K562 (cell line): ENCODE measurements at regions not wholly inside any gene's neighbourhood (a gene's known extent, or its start where the extent isn't known, plus 50 kb on each side); places are given as distances from the start of the nearest gene placed in this dataset.

ENCODE experiments used
- ATAC-seq: fragments of 200-7000 bp; cut with Tn5 transposase; 3 replicates; pipeline ENCODE4 v1.9.1; 2020; ENCODE audit warnings: moderate library complexity
- BruUV-seq: library from RNA; stranded (reverse); fragments of 400-500 nt; replicated peaks from 2 replicates; lab custom pipeline; 2021; lab: Mats Ljungman, UMichigan
- CTCF ChIA-PET: fragments of 300-600 bp; formaldehyde crosslinking; extraction: SDS; loops from one replicate; lab custom pipeline; 2021; ENCODE audit warnings: low intra/inter-chr PET ratio; lab: Yijun Ruan, JAX
- POLR2A ChIA-PET: fragments of 300-600, 350-650 bp; sonication (Branson Sonifier 250); formaldehyde crosslinking; extraction: SDS; loops from one replicate; lab custom pipeline; 2021; ENCODE audit warnings: antibody characterized with exemption, inconsistent platforms; lab: Yijun Ruan, JAX
- DNase-seq, 4 experiments: peaks; one replicate each; pipeline versions ENCODE4 v3.0.0 to v3.0.0-alpha.2; 2011 to 2018; ENCODE audit warnings: low spot score in 3 of 4, mixed read lengths in 3 of 4; ENCODE audit errors: extremely low read depth in 1 of 4
- FAIRE-seq: peaks from 2 replicates; lab custom pipeline; 2011; peaks lifted over from hg19 to GRCh38; lab: Jason Lieb, UNC
- H2AFZ ChIP-seq: 2 replicates; pipeline ENCODE4 v1.6.0; 2011; ENCODE audit warnings: low read depth, low read length, control low read depth, inconsistent platforms
- H3K27ac ChIP-seq: fragments of 200-600 bp; 3 replicates; pipeline ENCODE4 v1.8.0; 2011; ENCODE audit warnings: low read depth, mild to moderate bottlenecking, control low read depth, inconsistent platforms, low read length, moderate library complexity, mixed read lengths; ENCODE audit errors: extremely low read depth
- H3K27me3 ChIP-seq, 2 experiments: fragments of 300-600 bp in 1 of 2; 2 replicates in 1 of 2; 3 replicates in 1 of 2; pipeline versions ENCODE4 v1.6.0 to v1.8.0; 2011; ENCODE audit warnings: inconsistent platforms in 2 of 2, low read length in 2 of 2, mild to moderate bottlenecking in 1 of 2, mixed read lengths in 1 of 2, moderate library complexity in 1 of 2; ENCODE audit not compliant: control insufficient read depth in 2 of 2, insufficient read depth in 2 of 2
- H3K36me3 ChIP-seq: fragments of 300-600 bp; 3 replicates; pipeline ENCODE4 v1.8.0; 2011; ENCODE audit warnings: mild to moderate bottlenecking, low read length, inconsistent platforms; ENCODE audit not compliant: control insufficient read depth, insufficient read depth
- H3K4me1 ChIP-seq, 2 experiments: fragments of 200-600 bp in 1 of 2; replicated peaks in 1 of 2; 2 replicates in 1 of 2; 3 replicates in 1 of 2; pipeline versions ENCODE4 v1.5.1 to v1.8.0; 2011; ENCODE audit warnings: inconsistent platforms in 2 of 2, low read length in 2 of 2, mild to moderate bottlenecking in 1 of 2, mixed read lengths in 1 of 2, moderate library complexity in 1 of 2; ENCODE audit not compliant: control insufficient read depth in 2 of 2, insufficient read depth in 2 of 2
- H3K4me2 ChIP-seq: 2 replicates; pipeline ENCODE4 v1.6.1; 2011; ENCODE audit warnings: low read length, control low read depth, inconsistent platforms, mixed read lengths; ENCODE audit not compliant: insufficient read depth
- H3K4me3 ChIP-seq: fragments of 200-600 bp; sonication (generic), shearing (Covaris generic); 2 replicates; pipeline ENCODE4 v1.5.1; 2016; ENCODE audit warnings: control low read depth, inconsistent platforms
- H3K79me2 ChIP-seq: fragments of 200-600 bp; 3 replicates; pipeline ENCODE4 v1.8.0; 2011; ENCODE audit warnings: low read length, inconsistent platforms; ENCODE audit not compliant: control insufficient read depth, insufficient read depth
- H3K9ac ChIP-seq, 2 experiments: 2 replicates each; pipeline versions ENCODE4 v1.6.0 to v1.6.1; 2011; ENCODE audit warnings: low read depth in 2 of 2, low read length in 2 of 2, control low read depth in 1 of 2, inconsistent platforms in 1 of 2, mild to moderate bottlenecking in 1 of 2, mixed read lengths in 1 of 2; ENCODE audit not compliant: insufficient read depth in 1 of 2
- H3K9me1 ChIP-seq: one replicate; pipeline ENCODE4 v1.6.0; 2011; ENCODE audit warnings: inconsistent platforms, mild to moderate bottlenecking, low read length, moderate library complexity; ENCODE audit not compliant: control insufficient read depth, insufficient read depth
- H3K9me3 ChIP-seq: replicated peaks from 2 replicates; pipeline ENCODE4 v1.5.1; 2011; ENCODE audit warnings: low read depth, low read length, inconsistent platforms; ENCODE audit not compliant: control insufficient read depth, insufficient read depth
- H4K20me1 ChIP-seq: replicated peaks from 2 replicates; pipeline ENCODE4 v1.6.1; 2011; ENCODE audit warnings: low read length, inconsistent platforms, mixed read lengths; ENCODE audit not compliant: control insufficient read depth, insufficient read depth
- ARID4B ChIP-seq: sonication (generic); formaldehyde crosslinking; IDR thresholded peaks from 2 replicates; pipeline ENCODE4 v1.8.0; 2022; ENCODE audit warnings: mild to moderate bottlenecking, missing genetic modification reagents
- CC2D1A ChIP-seq: fragments of 450-650 bp; IDR thresholded peaks from 2 replicates; pipeline ENCODE4 v1.6.1; 2017; ENCODE audit warnings: mild to moderate bottlenecking
- DPF2 ChIP-seq: fragments of 450-650 bp; IDR thresholded peaks from 2 replicates; pipeline ENCODE4 v1.6.1; 2016
- ETV6 ChIP-seq, 3 experiments: fragments of 150-350 bp in 1 of 3; sonication (generic) in 1 of 3; formaldehyde crosslinking in 1 of 3; IDR thresholded peaks; 2 replicates each; pipeline versions ENCODE4 v1.6.1 to v1.8.0; 2014 to 2022; ENCODE audit warnings: borderline replicate concordance in 2 of 3, low read depth in 2 of 3, antibody characterized with exemption in 1 of 3, low read length in 1 of 3, mild to moderate bottlenecking in 1 of 3, missing genetic modification reagents in 1 of 3
- MYNN ChIP-seq, 2 experiments: sonication (generic); formaldehyde crosslinking in 1 of 2; IDR thresholded peaks; 2 replicates each; pipeline versions ENCODE4 v1.5.0 to v1.6.1; 2016 to 2020; ENCODE audit warnings: antibody characterized with exemption in 1 of 2, missing genetic modification reagents in 1 of 2
- NRF1 ChIP-seq, 2 experiments: fragments of 450-650 bp; IDR thresholded peaks in 1 of 2; conservative IDR thresholded peaks in 1 of 2; 2 replicates each; pipeline ENCODE4 v1.6.1; 2014; ENCODE audit warnings: mild to moderate bottlenecking in 2 of 2
- PRMT5 ChIP-seq: sonication (generic); formaldehyde crosslinking; IDR thresholded peaks from 2 replicates; pipeline ENCODE4 v1.5.0; 2020; ENCODE audit warnings: missing genetic modification reagents
- RHOXF2B ChIP-seq: fragments of 250-450 bp; sonication (Bioruptor Pico); conservative IDR thresholded peaks from 2 replicates; pipeline ENCODE4 v1.5.1; 2021
- THRB ChIP-seq: fragments of 450-650 bp; formaldehyde crosslinking; conservative IDR thresholded peaks from 2 replicates; pipeline ENCODE4 v1.4.0; 2022; ENCODE audit warnings: mild to moderate bottlenecking, missing genetic modification characterization
- ZFX ChIP-seq: sonication (generic); formaldehyde crosslinking; IDR thresholded peaks from 2 replicates; pipeline ENCODE4 v1.8.0; 2022; ENCODE audit warnings: mild to moderate bottlenecking, missing genetic modification reagents, moderate library complexity
- ZMIZ1 ChIP-seq, 2 experiments: fragments of 150-350 bp in 1 of 2; IDR thresholded peaks; 2 replicates each; pipeline ENCODE4 v1.6.1; 2012 to 2016; ENCODE audit warnings: low read depth in 2 of 2, low read length in 2 of 2, mild to moderate bottlenecking in 1 of 2, moderate library complexity in 1 of 2
- ZNF134 ChIP-seq: fragments of 250-450 bp; sonication (Bioruptor Pico); conservative IDR thresholded peaks from 2 replicates; pipeline ENCODE4 v1.4.0; 2020
- ZNF24 ChIP-seq: fragments of 450-650 bp; IDR thresholded peaks from 2 replicates; pipeline ENCODE4 v1.6.1; 2016
- ZNF384 ChIP-seq: IDR thresholded peaks from 2 replicates; pipeline ENCODE4 v1.6.1; 2012; ENCODE audit warnings: low read depth, low read length, improper control_type of control experiment
- WGBS: fragments of 100-300 bp; shearing (Covaris generic); methylation state at CpG from one replicate; pipeline ENCODE4 v1.1.6; 2016; ENCODE audit warnings: low coverage, mixed read lengths; ENCODE audit not compliant: insufficient coverage; ENCODE audit errors: missing lambda C conversion rate; 5-methylcytosine and 5-hydroxymethylcytosine counted together
- in situ Hi-C: fragments of 300-500 bp; cut with MboI; formaldehyde crosslinking; loops from 4 replicates; pipeline ENCODE4 v1.15.0; 2018; ENCODE audit warnings: inconsistent platforms, mixed read lengths
- intact Hi-C: fragments of 100-400 bp; cut with micrococcal nuclease; formaldehyde crosslinking; loops from 2 replicates; pipeline ENCODE4 v1.14.2; 2022

GRCh38 chr1:29625084-29625420, 388.7 kb downstream of the PTPRU start:
- no peak overlapping the region; a peak in 1 of 4 replicates for H3K9ac ChIP-seq
- no peaks in the 10 kb centered on the region for H3K4me1 ChIP-seq
- no TSS peak for BruUV-seq
- H3K9me3 ChIP-seq = no peaks in the 10 kb centered on the region
- ChIA-PET CTCF (no interaction called here), POLR2A (interaction anchor here (0.6 to 1.0 kb wide), 2 partner anchors 18 to 58 kb away, joined by 3 read pairs; no protein-coding TSS in a partner anchor)
- no peaks in the 10 kb centered on the region for H3K9me1 ChIP-seq
- no peaks in the 10 kb centered on the region for H3K36me3 ChIP-seq
- no peak overlapping the region for H2AFZ ChIP-seq
- no peak for FAIRE-seq
- H3K79me2 ChIP-seq = no peaks in the 10 kb centered on the region
- H3K27ac ChIP-seq = no peak overlapping the region
- WGBS = 0% methylated on average over 1 of the region's 1 CpG
- no peak for DNase-seq
- H3K27me3 ChIP-seq = peaks cover 0 to 51% of the 10 kb centered on the region in 2 experiments; a peak in 3 of 5 replicates
- ATAC-seq = no peak
- H4K20me1 ChIP-seq = no peaks in the 10 kb centered on the region
- no peak overlapping the region for H3K4me3 ChIP-seq
- H3K4me2 ChIP-seq = no peak overlapping the region
- intact Hi-C loops = no loop called here
- in situ Hi-C loops = no loop called here
- TF ChIP-seq ARID4B (no peak), NRF1 (conservative IDR thresholded peaks at IDR 0.05 in 1 of 2, IDR thresholded peaks at IDR 0.05 in 1 of 2) (no peak), ZFX (no peak), RHOXF2B (CRISPR knock-in tag) (no peak), PRMT5 (no peak), ZNF134 (CRISPR knock-in tag) (no peak), DPF2 (no peak), THRB (no peak), MYNN (IDR thresholded peaks at IDR 0.05) (no peak), MYNN (CRISPR knock-in tag; IDR thresholded peaks at IDR 0.05) (no peak), ETV6 (IDR thresholded peaks at IDR 0.05; ENCODE audit: borderline replicate concordance in 1 of 2, low read depth in 2 of 2, low read length in 1 of 2) (no peak), ETV6 (CRISPR knock-in tag; IDR thresholded peaks at IDR 0.05; ENCODE audit: borderline replicate concordance) (no peak), ZMIZ1 (IDR thresholded peaks at IDR 0.05; ENCODE audit: low read depth in 2 of 2, low read length in 2 of 2) (no peak), CC2D1A (no peak), ZNF24 (no peak), ZNF384 (no peak)
